Esophagus muscularis mucosa (tissue), 4 donors: ENCODE measurements at regions not wholly inside any gene's neighbourhood (a gene's known extent, or its start where the extent isn't known, plus 50 kb on each side); places are given as distances from the start of the nearest gene placed in this dataset.
"Not testable (repeated sequence)": the region's sequence is repeated elsewhere in the genome, so short reads cannot be mapped to it uniquely, and the experiment has no call there.

ENCODE experiments used
- DNase-seq: peaks from one replicate; pipeline ENCODE4 v3.0.0-alpha.2; 2017; ENCODE audit errors: extremely low spot score
- H3K27ac ChIP-seq, 4 donors: fragments of 200-600 bp; sonication (generic); replicated peaks in 1 of 4; 1 replicate in 3 of 4; 2 replicates in 1 of 4; pipeline ENCODE4 v1.5.1; 2016 to 2019; ENCODE audit warnings: mild to moderate bottlenecking in 1 of 4
- H3K27me3 ChIP-seq, 4 donors: fragments of 200-600 bp; sonication (generic); one replicate each; pipeline versions ENCODE4 v1.5.1 to v1.6.0; 2016 to 2019
- H3K36me3 ChIP-seq, 4 donors: fragments of 200-600 bp; sonication (generic); one replicate each; pipeline ENCODE4 v1.5.1; 2016 to 2019
- H3K4me1 ChIP-seq, 4 donors: fragments of 200-600 bp; sonication (generic); one replicate each; pipeline ENCODE4 v1.5.1; 2016 to 2019
- H3K4me3 ChIP-seq, 4 donors: fragments of 200-600 bp; sonication (generic); 1 replicate in 2 of 4; 2 replicates in 2 of 4; pipeline ENCODE4 v1.5.1; 2016 to 2019; ENCODE audit warnings: mild to moderate bottlenecking in 4 of 4, moderate library complexity in 1 of 4
- H3K9me3 ChIP-seq, 4 donors: fragments of 200-600 bp; sonication (generic); 1 replicate in 3 of 4; 2 replicates in 1 of 4; pipeline ENCODE4 v1.5.1; 2016 to 2019
- CTCF ChIP-seq, 3 experiments: fragments of 200-600 bp in 2 of 3; fragments of 450-650 bp in 1 of 3; sonication (generic) in 2 of 3; IDR thresholded peaks; one replicate each; pipeline ENCODE4 v1.5.1; 2017 to 2019; ENCODE audit warnings: antibody characterized with exemption in 3 of 3, mild to moderate bottlenecking in 2 of 3, moderate library complexity in 1 of 3
- EP300 ChIP-seq: sonication (generic); formaldehyde crosslinking; IDR thresholded peaks from one replicate; pipeline ENCODE4 v1.6.1; 2017; ENCODE audit warnings: antibody characterized with exemption
- POLR2A ChIP-seq: fragments of 450-650 bp; IDR thresholded peaks from one replicate; pipeline ENCODE4 v1.6.1; 2017; ENCODE audit warnings: antibody characterized with exemption, moderate library complexity, mild to moderate bottlenecking, low read depth
- POLR2AphosphoS5 ChIP-seq, 2 donors: sonication (generic); formaldehyde crosslinking; IDR thresholded peaks; one replicate each; pipeline ENCODE4 v1.6.1; 2017; ENCODE audit warnings: antibody characterized with exemption in 2 of 2
- WGBS: methylation state at CpG from one replicate; pipeline ENCODE4 v1.1.5; 2018; 5-methylcytosine and 5-hydroxymethylcytosine counted together
- intact Hi-C: fragments of 100-400 bp; cut with DNase I; formaldehyde crosslinking; loops from one replicate; pipeline ENCODE4 v1.15.1; 2023

DNA sequence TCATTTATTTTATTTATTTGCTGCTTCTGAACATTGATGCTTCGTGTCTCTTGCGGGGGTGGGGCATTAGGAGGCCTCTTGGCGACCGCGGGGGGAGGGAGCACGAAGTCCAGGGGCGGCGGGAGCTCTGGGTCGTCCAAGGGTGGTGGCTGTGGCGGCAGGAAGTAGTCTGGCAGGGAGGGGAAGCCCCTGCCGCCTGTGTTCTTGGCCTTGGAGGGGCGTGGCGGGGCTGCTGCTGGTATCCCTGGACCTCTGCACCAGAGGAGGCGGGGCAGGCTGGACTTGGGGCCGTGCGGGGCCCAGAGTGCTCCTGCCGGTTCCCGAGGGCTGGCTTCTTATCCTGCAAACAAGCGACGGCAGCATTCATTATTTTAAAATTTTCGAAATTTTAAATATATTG is 70.5 kb upstream of the ABI1 start:
- Histone ChIP-seq H3K27me3 (no peaks in the 10 kb centered on the region), H3K4me3 (peak overlapping the region; percentile 5 to 22 (median 21)), H3K27ac (no peak overlapping the region), H3K9me3 (no peaks in the 10 kb centered on the region), H3K36me3 (no peaks in the 10 kb centered on the region), H3K4me1 (peaks cover 0 to 4% (median 0%) of the 10 kb centered on the region in 4 donors)
- intact Hi-C loops = no loop called here
- TF ChIP-seq CTCF (IDR thresholded peaks at IDR 0.05) (no peak), POLR2A (no peak), EP300 (no peak)
- WGBS = 16% methylated on average over 21 of the region's 21 CpGs
- no peak for DNase-seq

DNA sequence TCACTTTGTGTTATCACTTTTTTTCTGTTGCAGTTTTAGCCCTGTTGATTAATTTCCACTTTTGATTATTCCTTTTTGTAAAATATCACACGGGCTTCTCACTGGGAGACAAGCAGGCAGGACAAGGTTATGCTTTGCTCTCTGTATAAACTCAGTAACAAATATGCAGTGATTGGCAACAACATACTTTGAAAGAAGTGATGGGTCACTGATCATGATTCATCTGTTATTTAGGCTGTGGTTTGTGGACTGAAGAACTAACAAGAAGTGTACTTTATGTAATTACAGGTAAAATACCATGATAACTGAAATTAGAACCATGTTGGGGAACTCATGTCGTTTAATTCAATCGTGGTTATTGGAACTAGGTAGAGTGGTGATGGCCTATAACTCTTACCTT is 62.1 kb upstream of the ABI1 start:
- H3K27me3 ChIP-seq, H3K4me1 ChIP-seq, DNase-seq, H3K4me3 ChIP-seq, H3K36me3 ChIP-seq, H3K9me3 ChIP-seq, H3K27ac ChIP-seq, intact Hi-C loops: not testable (repeated sequence)
- WGBS = 82% methylated on average over 3 of the region's 3 CpGs

DNA sequence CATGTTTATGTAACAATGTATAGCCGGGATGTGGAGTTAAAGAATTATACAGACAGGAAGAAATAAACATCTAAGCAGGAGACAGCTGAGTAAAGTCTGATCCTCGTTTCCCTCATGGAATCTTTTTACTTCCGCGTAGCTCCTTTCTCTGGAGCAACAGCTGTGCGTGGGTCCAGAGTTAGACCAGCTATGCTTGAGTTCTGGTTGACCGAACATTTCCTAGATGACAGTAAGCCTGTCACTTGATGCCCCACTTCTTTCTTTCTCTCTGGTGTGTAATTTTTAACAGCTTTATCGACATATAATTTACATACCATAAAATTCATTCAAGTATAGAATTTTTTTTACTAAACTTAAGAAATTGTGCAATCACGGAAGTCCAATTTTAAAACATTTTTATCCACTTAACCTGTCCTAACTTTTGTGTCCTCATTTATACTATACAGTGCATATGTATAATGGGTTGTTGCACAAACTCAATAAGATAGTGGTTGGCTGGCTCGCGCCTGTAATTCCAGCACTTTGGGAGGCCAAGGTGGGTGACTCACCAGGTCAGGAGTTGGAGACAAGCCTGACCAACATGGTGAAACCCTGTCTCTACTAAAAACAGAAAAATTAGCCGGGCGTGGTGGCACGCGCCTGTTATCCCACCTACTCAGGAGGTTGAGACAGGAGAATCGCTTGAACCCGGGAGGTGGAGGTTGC is 58.5 kb upstream of the ABI1 start:
- H3K9me3 ChIP-seq, intact Hi-C loops, H3K4me3 ChIP-seq, H3K4me1 ChIP-seq, H3K27me3 ChIP-seq, H3K36me3 ChIP-seq, DNase-seq, H3K27ac ChIP-seq: not testable (repeated sequence)
- WGBS = 78% methylated on average over 16 of the region's 16 CpGs

- no peaks in the 10 kb centered on the region for H3K27me3 ChIP-seq
- intact Hi-C loops = no loop called here
- no peaks in the 10 kb centered on the region for H3K36me3 ChIP-seq
- no peak for DNase-seq
- no peaks in the 10 kb centered on the region for H3K4me1 ChIP-seq
- H3K9me3 ChIP-seq = no peaks in the 10 kb centered on the region
- no peak overlapping the region for H3K27ac ChIP-seq
- TF ChIP-seq CTCF (IDR thresholded peaks at IDR 0.05) = no peak
- TF ChIP-seq POLR2A = no peak
- TF ChIP-seq POLR2AphosphoS5 (IDR thresholded peaks at IDR 0.05) = no peak
- TF ChIP-seq EP300 = no peak
- H3K4me3 ChIP-seq = no peak overlapping the region
These were observed 54.1 kb upstream of the ABI1 start for GRCh38 chr10:26914898-26915297.

- no peaks in the 10 kb centered on the region for H3K4me1 ChIP-seq
- no peak for TF ChIP-seq POLR2A
- TF ChIP-seq EP300 = no peak
- no peak for TF ChIP-seq CTCF (IDR thresholded peaks at IDR 0.05)
- no peak for TF ChIP-seq POLR2AphosphoS5 (IDR thresholded peaks at IDR 0.05)
- H3K36me3 ChIP-seq = no peaks in the 10 kb centered on the region
- 73% methylated on average over 4 of the region's 4 CpGs for WGBS
- H3K27me3 ChIP-seq = no peaks in the 10 kb centered on the region
- H3K9me3 ChIP-seq = no peaks in the 10 kb centered on the region
- no peak for DNase-seq
- no peak overlapping the region for H3K27ac ChIP-seq
- H3K4me3 ChIP-seq = no peak overlapping the region
- intact Hi-C loops = no loop called here
These were observed 51.2 kb upstream of the ABI1 start for GRCh38 chr10:26911811-26912461.
